A549 (cell line): ENCODE measurements at regions not wholly inside any gene's neighbourhood (a gene's known extent, or its start where the extent isn't known, plus 50 kb on each side); places are given as distances from the start of the nearest gene placed in this dataset.

Experiments
- ATAC-seq, 2 experiments: fragments of 200-7000 bp in 1 of 2; fragments of >200 bp in 1 of 2; cut with Nextera tagmentation in 1 of 2; cut with Tn5 transposase in 1 of 2; 3 replicates each; pipeline versions ENCODE4 v1.8.0 to v1.9.1; 2018 to 2020; ENCODE audit warnings: mild to moderate bottlenecking in 1 of 2, moderate library complexity in 1 of 2
- CTCF ChIA-PET: fragments of 300-600 bp; sonication (Branson Sonifier 250); formaldehyde crosslinking; extraction: SDS; loops from one replicate; lab custom pipeline; 2021; ENCODE audit warnings: antibody characterized with exemption, inconsistent platforms; lab: Yijun Ruan, JAX
- POLR2A ChIA-PET: fragments of 350-600 bp; formaldehyde crosslinking; extraction: SDS; loops from one replicate; lab custom pipeline; 2021; ENCODE audit warnings: antibody characterized with exemption, inconsistent platforms; lab: Yijun Ruan, JAX
- DNase-seq, 2 experiments: peaks; one replicate each; pipeline versions ENCODE4 v3.0.0 to v3.0.0-alpha.2; 2011 to 2016; ENCODE audit warnings: low read depth in 1 of 2, low spot score in 1 of 2
- FAIRE-seq: peaks from 2 replicates; lab custom pipeline; 2011; peaks lifted over from hg19 to GRCh38; lab: Jason Lieb, UNC
- H3K27ac ChIP-seq, 2 experiments: fragments of >200 bp; sonication (Bioruptor Twin); formaldehyde crosslinking; 3 replicates each; pipeline ENCODE4 v1.5.1; 2016 to 2017
- H3K4me1 ChIP-seq: fragments of >200 bp; sonication (Bioruptor Twin); formaldehyde crosslinking; 3 replicates; pipeline ENCODE4 v1.6.1; 2016
- H3K4me2 ChIP-seq: fragments of >200 bp; sonication (Bioruptor Twin); formaldehyde crosslinking; 3 replicates; pipeline ENCODE4 v1.6.1; 2016
- H3K4me3 ChIP-seq: fragments of >200 bp; sonication (Bioruptor Twin); formaldehyde crosslinking; 3 replicates; pipeline ENCODE4 v1.5.1; 2016
- H3K9me3 ChIP-seq: fragments of >200 bp; sonication (Bioruptor Twin); formaldehyde crosslinking; 3 replicates; pipeline ENCODE4 v1.6.1; 2016
- CBX8 ChIP-seq: fragments of 200-600 bp; sonication (generic); IDR thresholded peaks from 2 replicates; pipeline ENCODE4 v1.6.1; 2016
- EP300 ChIP-seq, 2 experiments: fragments of >200 bp; sonication (Bioruptor Twin); formaldehyde crosslinking; IDR thresholded peaks; 2 replicates in 1 of 2; 3 replicates in 1 of 2; pipeline ENCODE4 v1.6.1; 2016 to 2017
- FOSB ChIP-seq: fragments of 250-450 bp; sonication (Bioruptor Pico); IDR thresholded peaks from 2 replicates; pipeline ENCODE4 v1.5.0; 2020; ENCODE audit warnings: mild to moderate bottlenecking, moderate library complexity
- FOSL2 ChIP-seq, 2 experiments: fragments of 450-650 bp in 1 of 2; fragments of >200 bp in 1 of 2; sonication (Bioruptor Twin) in 1 of 2; formaldehyde crosslinking; IDR thresholded peaks; 2 replicates each; pipeline versions ENCODE4 v1.5.0 to v1.6.1; 2016 to 2020; ENCODE audit warnings: mild to moderate bottlenecking in 1 of 2, moderate library complexity in 1 of 2
- FOXS1 ChIP-seq: fragments of 250-450 bp; sonication (Bioruptor Pico); IDR thresholded peaks from 2 replicates; pipeline ENCODE4 v1.5.0; 2020; ENCODE audit warnings: mild to moderate bottlenecking, moderate library complexity
- GATA3 ChIP-seq: IDR thresholded peaks from 2 replicates; pipeline ENCODE4 v1.6.1; 2012; ENCODE audit warnings: borderline replicate concordance
- HOXB13 ChIP-seq: fragments of 250-450 bp; sonication (Bioruptor Pico); IDR thresholded peaks from 2 replicates; pipeline ENCODE4 v1.5.0; 2020; ENCODE audit warnings: low read depth, mild to moderate bottlenecking, moderate library complexity
- JUN ChIP-seq, 2 experiments: fragments of >200 bp; sonication (Bioruptor Twin); formaldehyde crosslinking; IDR thresholded peaks; 2 replicates in 1 of 2; 3 replicates in 1 of 2; pipeline ENCODE4 v1.6.1; 2016 to 2017
- JUNB ChIP-seq: fragments of >200 bp; sonication (Bioruptor Twin); formaldehyde crosslinking; IDR thresholded peaks from 2 replicates; pipeline ENCODE4 v1.6.1; 2016
- MAFK ChIP-seq: fragments of 450-650 bp; IDR thresholded peaks from 2 replicates; pipeline ENCODE4 v1.6.1; 2014; ENCODE audit not compliant: partially characterized antibody
- MAZ ChIP-seq: fragments of 150-350 bp; IDR thresholded peaks from 2 replicates; pipeline ENCODE4 v1.6.1; 2014; ENCODE audit warnings: antibody characterized with exemption, low read depth, low read length, borderline replicate concordance
- NPAS2 ChIP-seq: fragments of 250-450 bp; sonication (Bioruptor Pico); IDR thresholded peaks from 2 replicates; pipeline ENCODE4 v1.8.0; 2022; ENCODE audit warnings: mild to moderate bottlenecking, moderate library complexity, borderline replicate concordance
- NR3C1 ChIP-seq: fragments of >200 bp; sonication (Bioruptor Twin); formaldehyde crosslinking; IDR thresholded peaks from 3 replicates; pipeline ENCODE4 v1.6.1; 2017
- POLR2A ChIP-seq: IDR thresholded peaks from 2 replicates; pipeline ENCODE4 v1.6.1; 2012; ENCODE audit warnings: mild to moderate bottlenecking, low read length
- RFX5 ChIP-seq: fragments of 450-650 bp; IDR thresholded peaks from 2 replicates; pipeline ENCODE4 v1.7.1; 2014; ENCODE audit warnings: antibody characterized with exemption, mild to moderate bottlenecking, moderate library complexity
- RNF2 ChIP-seq: fragments of 200-600 bp; sonication (generic); IDR thresholded peaks from 2 replicates; pipeline ENCODE4 v1.6.1; 2016; ENCODE audit warnings: low read depth, mild to moderate bottlenecking, antibody characterized with exemption, moderate library complexity, borderline replicate concordance
- SMC3 ChIP-seq: fragments of >200 bp; sonication (Bioruptor Twin); formaldehyde crosslinking; IDR thresholded peaks from 3 replicates; pipeline ENCODE4 v1.6.1; 2018; ENCODE audit warnings: inconsistent platforms
- TFCP2L1 ChIP-seq: fragments of 250-450 bp; sonication (Bioruptor Pico); IDR thresholded peaks from 2 replicates; pipeline ENCODE4 v1.5.0; 2021; ENCODE audit warnings: mild to moderate bottlenecking
- ZFP36 ChIP-seq: fragments of 450-650 bp; IDR thresholded peaks from 2 replicates; pipeline ENCODE4 v1.6.1; 2014; ENCODE audit warnings: borderline replicate concordance; ENCODE audit not compliant: partially characterized antibody
- ZSCAN20 ChIP-seq: fragments of 250-450 bp; sonication (Bioruptor Pico); IDR thresholded peaks from 2 replicates; pipeline ENCODE4 v1.8.0; 2022; ENCODE audit warnings: mild to moderate bottlenecking, moderate library complexity
- WGBS: methylation state at CpG from one replicate; pipeline ENCODE4 v1.1.6; 2017; ENCODE audit errors: missing lambda C conversion rate; 5-methylcytosine and 5-hydroxymethylcytosine counted together
- TF ChIP-seq, protein P1 (sequence below): fragments of >200 bp; sonication (Bioruptor Twin); formaldehyde crosslinking; IDR thresholded peaks from 3 replicates; pipeline ENCODE4 v1.5.1; 2016
- TF ChIP-seq, protein P2 (sequence below): IDR thresholded peaks from 2 replicates; pipeline ENCODE4 v1.6.1; 2012
- TF ChIP-seq, protein P3 (sequence below): fragments of 200-600 bp; sonication (generic); IDR thresholded peaks from 2 replicates; pipeline ENCODE4 v1.6.1; 2016; ENCODE audit warnings: antibody characterized with exemption, mild to moderate bottlenecking, moderate library complexity
- TF ChIP-seq, protein P4 (sequence below): IDR thresholded peaks from 2 replicates; pipeline ENCODE4 v1.6.1; 2012
- TF ChIP-seq, protein P5 (sequence below): fragments of >200 bp; sonication (Bioruptor Twin); formaldehyde crosslinking; IDR thresholded peaks from 2 replicates; pipeline ENCODE4 v1.6.1; 2016
- TF ChIP-seq, protein P6 (sequence below): fragments of >200 bp; sonication (Bioruptor Twin); formaldehyde crosslinking; IDR thresholded peaks from 3 replicates; pipeline ENCODE4 v1.6.1; 2016
- TF ChIP-seq, protein P7 (sequence below): fragments of 250-450 bp; sonication (Bioruptor Pico); IDR thresholded peaks from 2 replicates; pipeline ENCODE4 v1.5.0; 2020; ENCODE audit warnings: low read depth, mild to moderate bottlenecking, moderate library complexity

DNA sequence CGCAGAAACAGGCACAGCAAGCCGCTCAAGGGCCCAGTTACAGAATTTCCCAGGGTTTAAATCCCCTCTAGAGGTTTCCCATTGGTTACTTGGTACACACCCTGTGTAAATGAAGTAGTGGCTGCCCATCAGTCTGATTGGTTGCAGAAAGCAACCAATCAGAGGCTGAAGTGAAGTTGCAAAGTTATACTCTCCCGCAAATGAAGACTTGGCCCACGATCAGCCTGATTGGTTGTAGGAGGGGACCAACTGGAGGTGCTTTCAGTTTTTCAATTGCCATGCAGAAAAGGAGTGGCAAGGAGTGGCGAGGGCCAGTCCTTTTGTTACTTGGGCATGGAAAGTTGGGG is 909.2 kb upstream of the AUTS2 start:
- FAIRE-seq (no peak), DNase-seq (no peak)
- Histone ChIP-seq H3K27ac (peak overlapping the region; percentile 4 to 90; a peak in 4 of 6 replicates), H3K9me3 (peaks cover 13% of the 10 kb centered on the region)
- WGBS: 91% methylated on average over 5 of the region's 5 CpGs
- POLR2A ChIA-PET: no interaction called here
- TF ChIP-seq EP300 (IDR thresholded peaks at IDR 0.05): no peak
- TF ChIP-seq, protein P1, sequence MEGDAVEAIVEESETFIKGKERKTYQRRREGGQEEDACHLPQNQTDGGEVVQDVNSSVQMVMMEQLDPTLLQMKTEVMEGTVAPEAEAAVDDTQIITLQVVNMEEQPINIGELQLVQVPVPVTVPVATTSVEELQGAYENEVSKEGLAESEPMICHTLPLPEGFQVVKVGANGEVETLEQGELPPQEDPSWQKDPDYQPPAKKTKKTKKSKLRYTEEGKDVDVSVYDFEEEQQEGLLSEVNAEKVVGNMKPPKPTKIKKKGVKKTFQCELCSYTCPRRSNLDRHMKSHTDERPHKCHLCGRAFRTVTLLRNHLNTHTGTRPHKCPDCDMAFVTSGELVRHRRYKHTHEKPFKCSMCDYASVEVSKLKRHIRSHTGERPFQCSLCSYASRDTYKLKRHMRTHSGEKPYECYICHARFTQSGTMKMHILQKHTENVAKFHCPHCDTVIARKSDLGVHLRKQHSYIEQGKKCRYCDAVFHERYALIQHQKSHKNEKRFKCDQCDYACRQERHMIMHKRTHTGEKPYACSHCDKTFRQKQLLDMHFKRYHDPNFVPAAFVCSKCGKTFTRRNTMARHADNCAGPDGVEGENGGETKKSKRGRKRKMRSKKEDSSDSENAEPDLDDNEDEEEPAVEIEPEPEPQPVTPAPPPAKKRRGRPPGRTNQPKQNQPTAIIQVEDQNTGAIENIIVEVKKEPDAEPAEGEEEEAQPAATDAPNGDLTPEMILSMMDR: no peak
- TF ChIP-seq TFCP2L1 (CRISPR knock-in tag): no peak
- TF ChIP-seq FOSB: no peak
- TF ChIP-seq, all 56 proteins: peak for 0
- ATAC-seq: no peak
- CTCF ChIA-PET: no interaction called here
- H3K4me2 ChIP-seq: no peak overlapping the region
- H3K4me3 ChIP-seq: no peak overlapping the region
- peaks cover 33% of the 10 kb centered on the region for H3K4me1 ChIP-seq

DNA sequence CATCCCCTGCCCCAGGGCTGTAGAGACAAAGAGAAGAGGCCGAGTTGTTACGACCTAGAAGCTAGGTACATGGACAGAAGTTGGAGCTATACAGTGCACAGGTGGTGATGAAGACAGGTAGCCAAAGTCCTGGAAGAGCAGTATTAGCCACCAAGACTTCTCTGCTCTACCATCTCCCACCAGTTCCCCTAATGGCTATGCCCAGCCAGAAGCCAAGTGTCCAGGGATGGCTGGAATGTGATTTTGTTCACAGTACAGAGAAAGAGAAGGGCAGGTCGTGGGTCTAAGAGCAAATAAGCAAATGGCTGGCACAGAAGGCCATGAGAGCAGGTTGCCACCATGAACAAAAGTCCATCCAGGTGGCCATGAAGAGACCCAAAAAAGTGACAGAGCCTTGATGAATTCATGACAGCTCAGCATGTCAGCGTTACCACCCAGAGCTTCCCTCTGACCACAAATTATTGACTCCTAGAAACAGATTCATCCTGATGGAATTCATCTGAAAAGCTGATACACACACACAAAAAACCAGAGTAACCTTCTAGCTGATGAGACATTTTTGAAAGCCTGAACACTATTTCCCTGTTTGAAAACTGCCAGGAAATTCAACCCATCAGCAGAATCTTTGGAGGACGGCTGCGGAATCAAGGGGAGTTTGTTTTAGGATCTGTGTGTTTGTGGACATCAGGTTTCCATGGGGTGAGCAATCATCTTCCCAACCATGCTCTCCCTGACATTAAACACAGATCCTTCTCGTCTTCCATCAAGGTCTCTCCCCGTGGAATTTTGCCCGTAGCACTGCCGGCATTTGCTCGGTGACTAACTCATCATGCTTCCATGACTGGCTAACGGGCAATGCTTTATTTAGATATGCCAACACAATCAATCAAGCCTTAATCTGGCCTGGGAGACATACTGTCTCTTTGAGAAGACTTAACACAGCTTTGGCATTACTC is 906.7 kb upstream of the AUTS2 start:
- peak; percentile 87 for FAIRE-seq
- POLR2A ChIA-PET: no interaction called here
- H3K9me3 ChIP-seq: peaks cover 25% of the 10 kb centered on the region
- 16% methylated on average over 12 of the region's 12 CpGs for WGBS
- ATAC-seq: peak; percentile 91 to 94
- DNase-seq: peak; percentile 66 to 93
- H3K27ac ChIP-seq: peak overlapping the region; percentile 78 to 90
- H3K4me1 ChIP-seq: peaks cover 28% of the 10 kb centered on the region
- H3K4me3 ChIP-seq: no peak overlapping the region
- CTCF ChIA-PET: interaction anchor here (0.6 kb wide), 1 partner anchor 623 kb away, joined by 3 read pairs; no protein-coding TSS in a partner anchor
- peak overlapping the region; percentile 60 for H3K4me2 ChIP-seq
- no peak for TF ChIP-seq NPAS2 (CRISPR knock-in tag)
- peak; percentile 83 for TF ChIP-seq FOSL2 (IDR thresholded peaks at IDR 0.05)
- TF ChIP-seq FOSL2 (CRISPR knock-in tag; IDR thresholded peaks at IDR 0.05): peak; percentile 96
- TF ChIP-seq, protein P2, sequence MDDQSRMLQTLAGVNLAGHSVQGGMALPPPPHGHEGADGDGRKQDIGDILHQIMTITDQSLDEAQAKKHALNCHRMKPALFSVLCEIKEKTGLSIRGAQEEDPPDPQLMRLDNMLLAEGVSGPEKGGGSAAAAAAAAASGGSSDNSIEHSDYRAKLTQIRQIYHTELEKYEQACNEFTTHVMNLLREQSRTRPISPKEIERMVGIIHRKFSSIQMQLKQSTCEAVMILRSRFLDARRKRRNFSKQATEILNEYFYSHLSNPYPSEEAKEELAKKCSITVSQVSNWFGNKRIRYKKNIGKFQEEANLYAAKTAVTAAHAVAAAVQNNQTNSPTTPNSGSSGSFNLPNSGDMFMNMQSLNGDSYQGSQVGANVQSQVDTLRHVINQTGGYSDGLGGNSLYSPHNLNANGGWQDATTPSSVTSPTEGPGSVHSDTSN: peak; percentile 80
- TF ChIP-seq, protein P3, sequence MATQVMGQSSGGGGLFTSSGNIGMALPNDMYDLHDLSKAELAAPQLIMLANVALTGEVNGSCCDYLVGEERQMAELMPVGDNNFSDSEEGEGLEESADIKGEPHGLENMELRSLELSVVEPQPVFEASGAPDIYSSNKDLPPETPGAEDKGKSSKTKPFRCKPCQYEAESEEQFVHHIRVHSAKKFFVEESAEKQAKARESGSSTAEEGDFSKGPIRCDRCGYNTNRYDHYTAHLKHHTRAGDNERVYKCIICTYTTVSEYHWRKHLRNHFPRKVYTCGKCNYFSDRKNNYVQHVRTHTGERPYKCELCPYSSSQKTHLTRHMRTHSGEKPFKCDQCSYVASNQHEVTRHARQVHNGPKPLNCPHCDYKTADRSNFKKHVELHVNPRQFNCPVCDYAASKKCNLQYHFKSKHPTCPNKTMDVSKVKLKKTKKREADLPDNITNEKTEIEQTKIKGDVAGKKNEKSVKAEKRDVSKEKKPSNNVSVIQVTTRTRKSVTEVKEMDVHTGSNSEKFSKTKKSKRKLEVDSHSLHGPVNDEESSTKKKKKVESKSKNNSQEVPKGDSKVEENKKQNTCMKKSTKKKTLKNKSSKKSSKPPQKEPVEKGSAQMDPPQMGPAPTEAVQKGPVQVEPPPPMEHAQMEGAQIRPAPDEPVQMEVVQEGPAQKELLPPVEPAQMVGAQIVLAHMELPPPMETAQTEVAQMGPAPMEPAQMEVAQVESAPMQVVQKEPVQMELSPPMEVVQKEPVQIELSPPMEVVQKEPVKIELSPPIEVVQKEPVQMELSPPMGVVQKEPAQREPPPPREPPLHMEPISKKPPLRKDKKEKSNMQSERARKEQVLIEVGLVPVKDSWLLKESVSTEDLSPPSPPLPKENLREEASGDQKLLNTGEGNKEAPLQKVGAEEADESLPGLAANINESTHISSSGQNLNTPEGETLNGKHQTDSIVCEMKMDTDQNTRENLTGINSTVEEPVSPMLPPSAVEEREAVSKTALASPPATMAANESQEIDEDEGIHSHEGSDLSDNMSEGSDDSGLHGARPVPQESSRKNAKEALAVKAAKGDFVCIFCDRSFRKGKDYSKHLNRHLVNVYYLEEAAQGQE: no peak
- TF ChIP-seq ZSCAN20: no peak
- peak; percentile 92 for TF ChIP-seq JUNB
- TF ChIP-seq, protein P4, sequence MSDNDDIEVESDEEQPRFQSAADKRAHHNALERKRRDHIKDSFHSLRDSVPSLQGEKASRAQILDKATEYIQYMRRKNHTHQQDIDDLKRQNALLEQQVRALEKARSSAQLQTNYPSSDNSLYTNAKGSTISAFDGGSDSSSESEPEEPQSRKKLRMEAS: peak; percentile 91
- TF ChIP-seq, protein P5, sequence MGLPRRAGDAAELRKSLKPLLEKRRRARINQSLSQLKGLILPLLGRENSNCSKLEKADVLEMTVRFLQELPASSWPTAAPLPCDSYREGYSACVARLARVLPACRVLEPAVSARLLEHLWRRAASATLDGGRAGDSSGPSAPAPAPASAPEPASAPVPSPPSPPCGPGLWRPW: no peak
- TF ChIP-seq, protein P6, sequence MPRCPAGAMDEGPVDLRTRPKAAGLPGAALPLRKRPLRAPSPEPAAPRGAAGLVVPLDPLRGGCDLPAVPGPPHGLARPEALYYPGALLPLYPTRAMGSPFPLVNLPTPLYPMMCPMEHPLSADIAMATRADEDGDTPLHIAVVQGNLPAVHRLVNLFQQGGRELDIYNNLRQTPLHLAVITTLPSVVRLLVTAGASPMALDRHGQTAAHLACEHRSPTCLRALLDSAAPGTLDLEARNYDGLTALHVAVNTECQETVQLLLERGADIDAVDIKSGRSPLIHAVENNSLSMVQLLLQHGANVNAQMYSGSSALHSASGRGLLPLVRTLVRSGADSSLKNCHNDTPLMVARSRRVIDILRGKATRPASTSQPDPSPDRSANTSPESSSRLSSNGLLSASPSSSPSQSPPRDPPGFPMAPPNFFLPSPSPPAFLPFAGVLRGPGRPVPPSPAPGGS: peak; percentile 83; the same call in 2 of the 3 replicates
- TF ChIP-seq HOXB13: peak; percentile 28; the same call in 1 of the 2 replicates
- no peak for TF ChIP-seq CBX8
- TF ChIP-seq ZFP36: no peak
- TF ChIP-seq POLR2A: no peak
- peak; percentile 69 for TF ChIP-seq RFX5
- no peak for TF ChIP-seq MAZ
- TF ChIP-seq, protein P7, sequence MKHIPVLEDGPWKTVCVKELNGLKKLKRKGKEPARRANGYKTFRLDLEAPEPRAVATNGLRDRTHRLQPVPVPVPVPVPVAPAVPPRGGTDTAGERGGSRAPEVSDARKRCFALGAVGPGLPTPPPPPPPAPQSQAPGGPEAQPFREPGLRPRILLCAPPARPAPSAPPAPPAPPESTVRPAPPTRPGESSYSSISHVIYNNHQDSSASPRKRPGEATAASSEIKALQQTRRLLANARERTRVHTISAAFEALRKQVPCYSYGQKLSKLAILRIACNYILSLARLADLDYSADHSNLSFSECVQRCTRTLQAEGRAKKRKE (CRISPR knock-in tag): no peak
- TF ChIP-seq RNF2: no peak
- TF ChIP-seq SMC3: peak; percentile 52
- peak; percentile 99 for TF ChIP-seq MAFK
- TF ChIP-seq NR3C1: no peak
- peak; percentile 92 for TF ChIP-seq GATA3
- peak; percentile 83 to 88; a peak in 4 of 5 replicates for TF ChIP-seq EP300 (IDR thresholded peaks at IDR 0.05)
- TF ChIP-seq JUN (IDR thresholded peaks at IDR 0.05): peak; percentile 78 to 87; a peak in 4 of 5 replicates
- TF ChIP-seq FOXS1 (CRISPR knock-in tag): 0 out of 2 replicates have a peak, but pooled peaks have one; percentile 43
